Ecto neural progenitor cell (in vitro differentiated cells): ENCODE measurements at regions not wholly inside any gene's neighbourhood (a gene's known extent, or its start where the extent isn't known, plus 50 kb on each side); places are given as distances from the start of the nearest gene placed in this dataset.
"Not testable (repeated sequence)": the region's sequence is repeated elsewhere in the genome, so short reads cannot be mapped to it uniquely, and the experiment has no call there.

Source experiments
- DNase-seq: peaks from one replicate; pipeline ENCODE4 v3.0.0-alpha.2; 2018; ENCODE audit warnings: low spot score

DNA sequence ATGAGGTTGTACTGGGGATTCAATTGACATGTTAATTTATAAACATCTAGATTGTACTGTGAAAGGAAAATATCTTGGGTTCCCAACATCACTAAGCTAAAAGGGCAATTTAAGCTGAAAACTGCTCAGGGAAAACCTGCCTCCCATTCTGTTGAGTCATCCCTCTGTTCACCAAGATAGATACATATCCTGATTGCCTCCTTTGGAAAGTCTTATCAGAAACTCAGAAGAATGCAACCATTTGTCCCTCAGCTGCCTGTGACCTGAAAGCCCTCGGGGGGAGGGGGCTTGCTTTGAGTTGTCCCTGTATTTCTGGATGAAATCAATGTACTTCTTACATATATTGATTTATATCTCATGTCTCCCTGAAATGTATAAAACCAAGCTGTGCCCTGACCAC is 187.0 kb upstream of the ETV3 start:
- no peak for DNase-seq

DNA sequence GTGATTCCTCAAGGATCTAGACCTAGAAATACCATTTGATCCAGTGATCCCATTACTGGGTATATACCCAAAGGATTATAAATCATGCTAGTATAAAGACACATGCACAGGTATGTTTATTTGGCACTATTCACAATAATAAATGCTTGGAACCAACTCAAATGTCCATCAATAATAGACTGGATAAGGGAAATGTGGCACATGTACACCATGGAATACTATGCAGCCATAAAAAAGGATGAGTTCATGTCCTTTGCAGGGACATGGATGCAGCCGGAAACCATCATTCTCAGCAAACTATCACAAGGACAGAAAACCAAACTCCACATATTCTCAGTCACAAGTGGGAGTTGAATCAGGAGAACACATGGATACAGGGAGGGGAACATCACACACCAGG is 183.8 kb upstream of the ETV3 start:
- DNase-seq: not testable (repeated sequence)

DNA sequence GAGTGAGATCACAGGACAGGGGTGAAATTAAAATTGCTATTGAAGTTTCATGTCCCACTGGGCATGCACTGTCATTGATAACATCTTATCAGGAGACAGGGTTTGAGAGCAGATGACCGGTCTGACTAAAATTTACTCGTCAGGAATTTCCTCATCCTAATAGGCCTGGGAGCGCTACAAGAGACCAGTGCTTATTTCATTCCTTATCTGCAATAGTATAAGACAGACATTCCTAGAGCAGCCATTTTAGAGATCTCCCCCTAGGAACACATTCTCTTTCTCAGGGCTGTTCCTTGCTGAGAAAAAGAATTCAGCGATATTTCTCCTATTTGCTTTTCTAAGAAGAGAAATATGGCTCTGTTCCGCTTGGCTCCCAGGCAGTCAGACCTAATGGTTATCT is 181.4 kb upstream of the ETV3 start:
- DNase-seq: no peak

DNA sequence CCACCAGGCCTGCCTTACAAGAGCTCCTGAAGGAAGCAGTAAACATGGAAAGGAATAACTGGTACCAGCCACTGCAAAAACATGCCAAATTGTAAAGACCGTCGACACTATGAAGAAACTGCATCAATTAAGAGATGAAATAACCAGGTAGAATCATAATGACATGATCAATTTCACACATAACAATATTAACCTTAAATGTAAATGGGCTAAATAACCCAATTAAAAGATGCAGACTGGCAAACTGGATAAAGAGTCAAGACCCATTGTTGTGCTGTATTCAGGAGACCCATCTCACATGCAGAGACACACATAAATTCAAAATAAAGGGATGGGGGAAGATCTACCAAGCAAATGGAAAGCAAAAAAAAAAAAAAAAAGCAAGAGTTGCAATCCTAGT is 179.0 kb upstream of the ETV3 start:
- not testable (repeated sequence) for DNase-seq

DNA sequence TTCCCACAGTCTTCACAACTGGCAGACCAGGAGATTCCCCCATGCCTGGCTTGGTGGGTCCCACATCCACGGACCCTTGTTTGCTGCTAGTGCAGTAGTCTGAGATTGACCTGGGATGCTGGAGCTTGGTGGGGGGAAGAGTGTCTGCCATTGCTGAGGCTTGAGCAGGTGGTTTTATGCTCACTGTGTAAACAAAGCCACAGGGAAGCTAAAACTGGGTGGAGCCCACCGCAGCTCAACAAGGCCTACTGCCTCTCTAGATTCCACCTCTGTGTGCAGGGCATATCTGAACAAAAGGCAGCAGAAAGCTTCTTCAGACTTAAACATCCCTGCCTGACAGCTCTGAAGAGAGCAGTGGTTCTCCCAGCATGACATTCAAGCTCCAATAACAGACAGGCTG is 177.3 kb upstream of the ETV3 start:
- DNase-seq: no peak

DNA sequence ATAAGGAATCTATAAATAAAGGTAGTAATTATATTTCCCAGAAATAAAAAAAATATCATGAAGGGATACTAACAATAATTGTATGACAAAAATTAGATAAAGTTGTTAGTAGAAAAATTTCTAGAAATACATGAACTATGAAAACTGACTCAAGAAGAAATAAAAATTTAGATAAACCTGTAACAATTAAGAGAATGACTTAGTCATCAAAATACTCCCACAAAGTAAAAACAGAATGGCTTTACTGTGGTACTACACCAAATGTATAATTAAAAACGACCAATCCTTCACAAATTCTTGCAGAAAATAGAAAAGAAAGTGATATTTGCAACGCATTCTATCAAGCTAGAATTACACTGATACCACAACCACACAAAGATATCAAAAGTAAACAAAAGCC is 176.2 kb upstream of the ETV3 start:
- DNase-seq: no peak

DNA sequence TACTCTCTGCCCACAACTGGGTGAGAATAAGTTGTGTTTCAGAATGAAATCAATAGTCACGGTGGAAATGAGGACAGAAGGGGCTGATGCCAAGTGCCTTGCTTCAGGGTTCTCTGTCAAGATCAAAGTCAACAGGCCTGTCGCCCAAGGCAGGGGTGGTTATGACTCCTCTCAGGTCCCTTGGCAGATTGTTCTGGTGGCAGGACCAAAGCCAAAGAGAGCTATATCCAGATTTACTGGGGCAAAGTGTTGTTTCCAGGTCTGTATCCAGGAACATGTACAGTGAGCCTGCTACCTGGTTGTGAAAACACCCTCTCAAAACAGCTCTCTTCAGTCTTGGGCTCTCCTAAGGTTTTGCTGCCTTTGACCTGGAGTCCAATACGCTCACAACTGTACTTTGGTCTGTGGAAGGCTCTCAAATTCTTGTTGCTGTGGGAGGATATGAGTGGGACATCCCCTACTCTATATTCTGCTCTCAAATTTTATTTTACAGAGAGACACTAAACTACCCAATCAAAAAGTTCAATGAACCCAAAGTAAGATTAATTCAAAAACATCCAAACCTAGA is 175.1 kb upstream of the ETV3 start:
- no peak for DNase-seq

DNA sequence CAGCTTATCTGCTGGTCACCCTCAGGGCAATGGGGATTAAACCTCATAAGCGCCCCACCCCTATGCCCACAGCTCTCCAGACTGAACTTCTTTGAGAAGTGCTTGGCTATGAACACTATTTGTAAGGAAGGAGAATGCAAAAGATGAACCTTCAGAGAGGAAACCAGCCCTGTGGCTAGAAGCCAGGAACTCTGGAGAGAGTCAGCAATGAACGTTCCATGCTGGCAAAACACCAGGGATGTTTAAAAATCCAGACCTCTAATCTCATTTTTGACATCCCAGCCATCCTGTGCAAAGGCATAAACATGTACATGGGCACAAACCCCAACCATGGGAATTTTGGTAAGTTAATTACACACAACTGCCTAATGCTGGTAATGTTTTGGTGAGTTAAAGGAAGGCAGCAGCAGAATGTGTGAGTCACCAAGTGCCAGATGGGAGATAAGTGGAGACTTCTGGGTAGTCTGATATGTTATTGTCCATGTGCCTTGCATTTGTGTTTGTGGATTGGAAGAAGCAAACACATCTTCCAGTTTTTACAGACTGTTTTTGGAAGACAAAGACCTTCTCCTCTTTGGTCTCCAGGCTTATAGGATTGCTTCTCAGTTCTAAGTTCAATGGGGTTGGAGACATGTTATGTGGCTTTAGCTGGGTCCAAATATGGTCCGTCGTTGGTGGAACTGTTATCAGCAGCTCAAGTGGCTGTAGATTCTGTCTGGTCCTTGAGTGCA is 174.1 kb upstream of the ETV3 start:
- DNase-seq: no peak

DNA sequence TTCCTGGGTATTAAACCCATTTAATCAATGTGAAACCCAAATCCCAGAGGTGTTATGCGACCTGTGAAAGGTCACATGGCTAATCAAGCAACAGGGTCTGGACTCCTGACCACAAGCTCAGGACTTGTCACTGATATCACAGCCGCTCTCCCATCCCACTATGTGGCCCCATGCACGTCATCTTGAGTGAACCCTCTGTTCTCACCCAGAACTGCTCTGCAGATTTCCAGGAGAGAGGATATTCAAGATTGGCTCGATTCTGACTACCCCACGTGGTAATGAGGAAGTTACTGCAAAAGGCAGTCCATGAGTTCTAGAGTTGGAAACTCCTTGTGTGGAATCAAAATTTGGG is 173.5 kb upstream of the ETV3 start:
- no peak for DNase-seq

DNA sequence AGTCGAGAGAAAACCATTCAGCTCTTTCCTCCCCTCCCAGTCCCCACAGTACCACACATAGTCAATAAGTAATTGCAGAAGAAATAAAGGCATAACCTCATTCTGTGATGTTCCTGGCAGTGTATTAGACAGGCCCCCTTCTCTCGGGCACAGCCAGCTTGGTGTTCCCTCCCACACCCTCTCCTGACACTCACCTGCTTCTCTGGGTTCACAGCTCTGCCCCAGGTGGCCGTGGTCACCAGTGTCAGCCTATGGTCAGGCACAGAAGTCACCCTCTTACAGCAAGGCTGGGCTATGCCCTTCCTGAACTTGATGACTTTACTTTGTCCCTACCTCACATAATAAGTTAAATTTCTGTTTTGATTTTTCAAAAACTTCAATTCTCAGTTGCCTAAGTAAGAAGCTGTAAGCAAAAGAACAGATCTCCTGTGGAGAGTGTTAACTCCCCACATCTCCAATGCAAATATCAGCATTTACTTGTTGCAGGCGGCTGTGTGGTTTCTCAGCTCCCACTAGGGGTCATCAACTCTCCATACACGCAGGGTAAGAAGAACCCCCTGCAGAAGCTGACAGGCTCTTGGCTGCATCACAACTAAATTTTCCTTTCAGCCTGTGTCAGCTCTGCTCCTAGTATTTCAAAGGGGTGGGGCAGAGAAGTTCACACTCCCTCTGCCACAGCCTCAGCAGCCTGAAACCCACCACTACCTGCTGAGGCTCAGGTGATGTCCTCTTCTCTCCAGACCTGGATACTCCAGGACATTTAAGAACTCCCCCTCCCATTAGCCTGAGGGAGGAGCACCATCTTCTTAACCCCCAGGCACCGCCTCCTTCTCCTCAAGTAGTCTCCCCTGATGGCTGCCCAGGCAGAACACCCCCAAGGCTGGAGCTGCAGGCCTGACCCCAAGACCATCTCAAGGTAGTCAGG is 172.9 kb upstream of the ETV3 start:
- peak; percentile 58 for DNase-seq

DNA sequence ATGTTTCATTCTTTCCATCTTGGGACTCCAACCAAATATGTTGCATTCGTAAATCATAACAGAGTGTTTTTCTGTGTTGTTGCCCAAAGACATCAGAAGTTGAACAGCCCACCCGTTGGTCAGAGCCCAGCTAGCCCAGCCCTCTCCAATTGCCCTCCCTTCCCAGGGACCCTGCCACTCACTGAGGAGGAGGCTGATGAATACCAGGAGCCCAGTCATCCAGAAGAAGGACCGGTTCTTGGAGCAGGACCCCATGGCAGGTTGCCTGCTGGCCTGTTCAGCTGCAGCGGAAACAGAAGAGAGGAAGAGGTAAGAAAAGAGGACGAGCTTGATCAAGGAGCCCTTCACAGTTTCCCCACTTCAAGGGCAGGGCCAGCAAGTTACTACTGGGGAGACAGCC is 172.2 kb upstream of the ETV3 start:
- no peak for DNase-seq

DNA sequence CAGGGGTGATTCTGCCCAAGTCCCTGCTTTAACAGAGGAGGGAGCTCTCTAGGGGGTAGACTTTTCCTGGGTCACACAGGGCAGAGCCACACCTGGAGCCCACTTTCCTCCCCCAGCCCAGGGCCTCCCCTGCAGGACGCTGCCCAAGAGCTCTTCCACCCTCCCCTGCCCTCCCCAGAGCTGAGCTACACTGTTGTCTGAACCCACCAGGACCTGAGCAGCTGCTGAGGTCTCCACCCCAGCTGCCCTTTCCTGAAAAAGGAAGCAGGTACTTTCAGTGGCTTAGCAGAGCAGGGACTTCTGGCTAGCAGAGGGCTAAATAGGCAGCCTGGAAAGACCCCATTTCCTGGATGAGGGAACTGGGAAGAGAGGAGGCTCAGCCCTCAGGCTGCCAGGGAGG is 169.3 kb upstream of the ETV3 start:
- no peak for DNase-seq

DNA sequence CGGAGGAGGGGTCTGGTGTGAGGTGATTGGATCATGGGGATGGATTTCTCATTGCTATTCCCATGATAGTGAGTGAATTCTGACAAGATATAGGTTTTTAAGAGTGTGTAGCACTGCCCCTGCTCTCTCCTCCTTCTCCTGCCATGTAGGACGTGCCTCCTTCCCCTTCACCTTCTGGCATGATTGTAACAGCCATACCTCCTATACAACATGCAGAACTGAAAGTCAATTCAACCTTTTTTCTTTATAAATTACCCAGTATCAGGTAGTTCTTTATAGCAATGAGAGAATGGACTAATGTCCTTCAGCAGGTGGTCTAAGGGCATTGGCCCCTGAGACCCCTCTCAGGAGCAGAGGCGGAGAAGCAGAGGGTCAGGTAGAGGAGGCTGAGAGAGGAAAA is 168.7 kb upstream of the ETV3 start:
- DNase-seq: no peak

DNA sequence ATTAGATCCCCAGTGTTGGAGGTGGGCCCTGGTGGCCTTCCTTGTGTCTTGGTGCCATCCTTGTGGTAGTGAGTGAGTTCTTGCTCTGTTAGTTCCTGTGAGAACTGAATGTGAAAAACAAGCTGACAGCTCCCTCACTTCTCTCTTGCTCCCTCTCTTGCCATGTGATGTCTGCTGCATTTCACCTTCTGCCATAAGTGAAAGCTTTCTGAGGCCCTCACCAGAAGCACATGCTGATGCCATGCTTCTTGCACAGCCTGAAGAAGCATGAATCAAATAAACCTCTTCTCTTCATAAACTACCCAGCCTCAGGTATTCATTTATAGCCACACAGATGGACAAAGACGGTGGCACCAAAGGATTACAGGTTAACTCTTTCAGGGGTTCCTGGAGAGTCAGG is 166.1 kb upstream of the ETV3 start:
- no peak for DNase-seq

DNA sequence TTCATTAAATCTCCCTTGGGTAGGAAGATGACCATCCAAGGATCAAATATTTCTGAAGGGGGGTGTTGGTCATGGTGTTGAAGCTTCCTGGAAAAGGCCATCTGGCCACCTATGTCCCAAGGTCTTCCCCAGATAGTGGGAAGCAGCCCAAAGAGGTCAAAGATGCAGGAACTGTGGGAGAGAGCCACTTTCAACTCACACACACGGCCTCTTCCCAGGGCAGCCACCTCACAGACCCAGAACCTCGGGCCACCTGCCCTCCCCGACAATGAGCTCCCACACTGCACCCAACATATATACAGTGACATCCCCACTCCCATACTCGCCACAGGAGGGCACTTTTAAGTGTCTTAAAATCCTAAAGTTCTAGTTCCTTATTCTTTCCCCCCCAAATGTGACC is 164.5 kb upstream of the ETV3 start:
- DNase-seq: no peak

DNA sequence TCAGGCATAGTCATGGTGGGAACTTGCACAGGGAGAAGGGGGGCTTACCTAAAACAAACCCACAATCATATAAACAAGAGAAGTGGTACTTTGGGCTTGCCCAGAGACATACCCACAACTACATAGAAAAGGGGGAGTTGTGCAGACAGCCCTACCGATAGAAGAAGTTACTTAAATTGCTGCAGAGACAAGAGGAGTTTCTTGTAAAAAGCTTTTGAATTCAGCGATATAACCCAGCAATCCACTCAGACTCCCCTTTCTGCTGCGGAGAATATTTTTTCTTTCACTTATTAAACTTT is 164.0 kb upstream of the ETV3 start:
- no peak for DNase-seq

DNA sequence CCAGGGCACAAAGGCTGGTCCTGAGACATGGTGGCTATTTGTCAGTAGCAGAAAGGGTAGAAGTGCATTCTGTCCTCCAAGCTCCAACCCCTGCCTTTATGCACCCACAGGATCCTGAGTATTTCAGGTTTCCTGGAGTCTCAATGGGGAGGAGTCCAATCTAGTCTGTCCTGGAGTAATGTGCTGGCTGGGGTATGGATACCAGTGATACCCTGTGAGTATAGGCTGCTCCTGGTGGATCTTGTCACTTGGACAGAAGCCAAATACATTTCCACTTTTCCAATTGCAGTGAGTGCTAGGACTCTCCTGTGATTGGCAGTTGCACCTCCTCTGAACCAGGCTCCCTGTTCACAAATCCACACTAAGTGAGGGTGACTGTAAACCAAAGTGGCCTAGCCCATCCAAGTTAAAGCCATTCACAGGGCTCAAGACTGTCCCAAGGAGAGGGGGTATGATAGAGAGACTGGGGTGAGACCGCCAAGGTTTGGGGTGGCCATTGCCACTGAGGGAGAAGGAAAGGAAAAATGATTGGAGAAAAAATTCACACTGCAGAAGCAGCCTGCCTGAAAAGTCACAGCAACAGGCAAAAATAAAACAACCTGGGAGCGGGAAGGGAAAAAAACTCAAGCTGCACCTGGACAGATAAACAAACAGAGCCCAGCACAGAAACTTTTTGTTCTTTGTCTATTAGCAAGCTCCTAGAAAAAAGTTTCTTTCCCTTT is 163.4 kb upstream of the ETV3 start:
- DNase-seq: no peak

DNA sequence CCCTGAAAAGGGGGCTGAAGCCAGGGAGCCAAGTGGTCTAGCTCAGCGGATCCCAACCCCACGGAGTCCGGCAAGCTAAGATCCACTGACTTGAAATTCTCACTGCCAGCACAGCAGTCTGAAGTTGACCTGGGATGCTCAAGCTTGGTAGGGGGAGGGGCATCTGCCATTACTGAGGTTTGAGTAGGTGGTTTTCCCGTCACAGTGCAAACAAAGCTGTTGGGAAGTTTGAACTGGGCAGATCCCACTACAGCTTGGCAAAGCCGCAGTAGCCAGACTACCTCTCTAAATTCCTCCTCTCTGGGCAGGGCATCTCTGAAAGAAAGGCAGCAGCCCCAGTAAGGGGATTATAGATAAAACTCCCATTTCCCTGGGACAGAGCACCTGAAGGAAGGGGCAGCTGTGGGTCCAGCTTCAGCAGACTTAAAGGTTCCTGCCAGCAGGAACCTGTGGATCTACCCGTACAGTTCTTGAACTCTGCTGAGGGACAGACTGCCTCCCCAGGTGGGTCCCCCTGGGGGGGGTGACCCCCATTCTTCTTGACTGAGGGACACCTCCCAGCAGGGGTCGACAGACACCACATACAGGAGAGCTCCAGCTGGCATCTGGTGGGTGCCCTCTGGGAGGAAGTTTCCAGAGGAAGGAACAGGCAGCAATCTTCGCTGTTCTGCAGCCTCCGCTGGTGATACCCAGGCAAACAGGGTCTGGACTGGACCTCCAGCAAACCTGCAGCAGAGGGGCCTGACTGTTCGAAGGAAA is 156.4 kb upstream of the ETV3 start:
- peak; percentile 36 for DNase-seq

DNA sequence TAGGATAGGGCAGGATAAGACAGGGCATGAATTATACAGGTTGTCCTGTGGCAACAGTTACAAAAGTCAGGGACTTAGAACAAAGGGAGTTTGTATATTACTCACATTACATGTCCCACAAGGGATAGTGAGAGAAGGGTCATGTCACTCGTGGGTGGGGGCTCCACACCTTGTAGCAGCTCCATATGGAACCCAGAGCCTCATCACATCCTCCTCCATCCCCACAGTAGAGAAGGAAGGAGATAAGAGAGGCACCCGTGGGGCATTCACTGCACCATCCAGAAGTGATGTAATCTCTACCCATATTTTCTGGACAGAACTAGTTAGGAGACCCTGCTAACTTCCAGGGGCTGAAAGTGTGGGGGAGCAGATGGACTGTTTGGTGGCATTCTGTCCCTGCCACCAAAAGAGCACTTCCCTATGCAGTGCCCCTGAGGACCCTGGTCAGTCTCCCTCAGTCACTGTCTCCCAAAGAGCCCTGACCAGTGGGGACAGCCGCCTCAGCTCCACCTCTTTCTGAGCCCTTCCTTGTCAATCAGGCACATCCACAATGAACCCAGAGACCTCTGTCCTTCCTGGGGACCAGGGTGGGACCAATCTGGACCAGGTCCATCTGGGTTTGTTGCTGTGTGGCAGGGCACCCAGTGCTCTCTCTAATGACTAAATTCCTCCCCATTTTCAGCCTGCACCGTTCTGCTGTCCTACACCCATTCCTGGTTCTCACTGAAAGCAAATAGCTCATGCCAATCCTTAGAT is 154.8 kb upstream of the ETV3 start:
- DNase-seq: peak; percentile 29

DNA sequence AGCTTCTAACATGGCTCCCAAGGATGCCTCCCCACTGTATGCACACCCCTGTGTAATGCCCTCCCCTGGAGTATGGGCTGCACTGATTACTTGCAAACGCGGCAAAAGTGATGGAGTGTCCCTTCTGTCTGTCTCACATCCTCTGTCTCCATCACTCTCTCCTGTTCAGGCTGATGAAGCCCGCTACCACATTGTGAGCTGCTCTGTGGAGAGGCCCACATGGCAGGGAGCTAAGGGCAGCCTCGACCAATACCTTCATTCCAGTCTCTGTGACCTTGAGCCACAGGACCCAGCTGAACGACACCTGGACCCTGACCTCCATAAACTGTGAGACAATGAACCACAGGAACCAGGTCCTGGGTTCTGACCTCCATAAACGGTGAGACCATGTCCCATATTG is 154.1 kb upstream of the ETV3 start:
- DNase-seq: no peak

DNA sequence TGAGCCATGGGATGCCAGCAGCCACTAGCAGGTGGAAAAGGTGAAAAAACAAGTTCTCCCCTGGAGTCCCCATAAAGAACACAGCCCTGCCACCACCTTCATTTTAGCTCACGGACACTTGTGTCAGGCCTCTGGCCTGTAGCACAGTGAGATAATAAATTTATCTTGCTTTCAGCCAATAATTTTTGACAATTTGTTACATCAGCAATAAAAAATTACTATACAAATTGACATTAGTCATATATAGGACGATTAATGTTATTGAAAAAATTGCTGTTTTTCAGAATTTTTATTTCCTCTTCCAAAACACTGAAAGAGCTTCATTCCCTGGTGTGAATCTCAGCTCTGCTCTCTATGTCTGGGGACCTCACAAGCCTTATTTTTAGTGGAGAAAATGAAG is 152.9 kb upstream of the ETV3 start:
- no peak for DNase-seq
